IMR-90 (cell line): ENCODE measurements at regions not wholly inside any gene's neighbourhood (a gene's known extent, or its start where the extent isn't known, plus 50 kb on each side); places are given as distances from the start of the nearest gene placed in this dataset.

Experiments used
- ATAC-seq: fragments of 200-7000 bp; cut with Tn5 transposase; 2 replicates; pipeline ENCODE4 v1.9.1; 2020; ENCODE audit warnings: low read depth, mild to moderate bottlenecking, moderate library complexity
- BruUV-seq: library from RNA; stranded (reverse); fragments of 400-500 nt; replicated peaks from 2 replicates; lab custom pipeline; 2021; lab: Mats Ljungman, UMichigan
- CTCF ChIA-PET: fragments of 300-600 bp; formaldehyde crosslinking; extraction: SDS; loops from one replicate; lab custom pipeline; 2021; ENCODE audit warnings: antibody characterized with exemption; lab: Yijun Ruan, JAX
- POLR2A ChIA-PET: fragments of 300-600 bp; sonication (Branson Sonifier 250); formaldehyde crosslinking; loops from one replicate; lab custom pipeline; 2022; ENCODE audit warnings: antibody characterized with exemption; ENCODE audit not compliant: unreplicated experiment; lab: Charles Lee
- DNase-seq: peaks from one replicate; pipeline ENCODE4 v3.0.0; 2013
- H2AFZ ChIP-seq: replicated peaks from 2 replicates; pipeline ENCODE3; 2013; ENCODE audit warnings: low read length, mild to moderate bottlenecking; ENCODE audit not compliant: poor library complexity
- H2AK5ac ChIP-seq: 2 replicates; pipeline ENCODE4 v1.6.1; 2013; ENCODE audit warnings: low read depth, low read length, inconsistent platforms
- H2AK9ac ChIP-seq: replicated peaks from 2 replicates; pipeline ENCODE3; 2013; ENCODE audit warnings: mild to moderate bottlenecking, low read depth, low read length, moderate library complexity; ENCODE audit not compliant: poor library complexity
- H2BK120ac ChIP-seq: 2 replicates; pipeline ENCODE4 v1.6.1; 2013; ENCODE audit warnings: low read depth, low read length, inconsistent platforms
- H2BK15ac ChIP-seq: 3 replicates; pipeline ENCODE4 v1.6.1; 2013; ENCODE audit warnings: low read depth, low read length, inconsistent platforms
- H2BK20ac ChIP-seq: 2 replicates; pipeline ENCODE4 v1.6.1; 2013; ENCODE audit warnings: low read depth, mild to moderate bottlenecking, inconsistent platforms, low read length, moderate library complexity
- H2BK5ac ChIP-seq: 2 replicates; pipeline ENCODE4 v1.6.1; 2013; ENCODE audit warnings: mild to moderate bottlenecking, low read depth, low read length, inconsistent platforms; ENCODE audit not compliant: poor library complexity, severe bottlenecking
- H3K14ac ChIP-seq: replicated peaks from 2 replicates; pipeline ENCODE4 v1.6.1; 2013; ENCODE audit warnings: low read depth, low read length, inconsistent platforms
- H3K18ac ChIP-seq: 2 replicates; pipeline ENCODE4 v1.6.1; 2013; ENCODE audit warnings: low read depth, low read length, control low read depth
- H3K23ac ChIP-seq: 2 replicates; pipeline ENCODE4 v1.6.1; 2013; ENCODE audit warnings: low read depth, low read length, inconsistent platforms
- H3K27ac ChIP-seq: 2 replicates; pipeline ENCODE4 v1.5.1; 2013; ENCODE audit warnings: mild to moderate bottlenecking, control low read depth, low read length; ENCODE audit not compliant: insufficient read depth
- H3K27me3 ChIP-seq: 2 replicates; pipeline ENCODE4 v1.6.1; 2013; ENCODE audit warnings: low read length; ENCODE audit not compliant: control insufficient read depth, insufficient read depth
- H3K36me3 ChIP-seq: 2 replicates; pipeline ENCODE4 v1.6.1; 2013; ENCODE audit warnings: low read length, mixed read lengths; ENCODE audit not compliant: control insufficient read depth, insufficient read depth
- H3K4ac ChIP-seq: 2 replicates; pipeline ENCODE4 v1.6.1; 2013; ENCODE audit warnings: low read depth, low read length, inconsistent platforms
- H3K4me1 ChIP-seq: 2 replicates; pipeline ENCODE4 v1.6.1; 2013; ENCODE audit warnings: low read length, mixed read lengths; ENCODE audit not compliant: control insufficient read depth, insufficient read depth
- H3K4me2 ChIP-seq: 2 replicates; pipeline ENCODE4 v1.6.1; 2013; ENCODE audit warnings: low read depth, mild to moderate bottlenecking, control low read depth, low read length, moderate library complexity
- H3K4me3 ChIP-seq: 2 replicates; pipeline ENCODE4 v1.5.1; 2013; ENCODE audit warnings: low read depth, mild to moderate bottlenecking, control low read depth, low read length, moderate library complexity; ENCODE audit not compliant: insufficient read depth
- H3K56ac ChIP-seq: 2 replicates; pipeline ENCODE4 v1.6.1; 2013; ENCODE audit warnings: low read length, inconsistent platforms; ENCODE audit not compliant: insufficient read depth; ENCODE audit errors: extremely low read depth
- H3K79me1 ChIP-seq, 2 experiments: 2 replicates each; pipeline ENCODE4 v1.6.1; 2013; ENCODE audit warnings: low read length in 2 of 2, inconsistent platforms in 1 of 2, low read depth in 1 of 2
- H3K9ac ChIP-seq: 2 replicates; pipeline ENCODE4 v1.6.1; 2013; ENCODE audit warnings: low read depth, low read length, control low read depth
- H3K9me1 ChIP-seq: 2 replicates; pipeline ENCODE4 v1.6.1; 2013; ENCODE audit warnings: low read length, inconsistent platforms; ENCODE audit not compliant: insufficient read depth
- H3K9me3 ChIP-seq: 2 replicates; pipeline ENCODE4 v1.6.1; 2013; ENCODE audit warnings: low read length; ENCODE audit not compliant: control insufficient read depth, insufficient read depth
- H4K20me1 ChIP-seq: 2 replicates; pipeline ENCODE4 v1.6.1; 2013; ENCODE audit warnings: low read length, inconsistent platforms; ENCODE audit not compliant: insufficient read depth
- H4K5ac ChIP-seq: 2 replicates; pipeline ENCODE4 v1.6.1; 2013; ENCODE audit warnings: mild to moderate bottlenecking, low read depth, low read length, control low read depth
- H4K8ac ChIP-seq, 2 experiments: 2 replicates each; pipeline ENCODE4 v1.6.1; 2013; ENCODE audit warnings: low read depth in 2 of 2, low read length in 2 of 2, control low read depth in 1 of 2, inconsistent platforms in 1 of 2
- H4K91ac ChIP-seq: 2 replicates; pipeline ENCODE4 v1.6.1; 2013; ENCODE audit warnings: low read depth, low read length, inconsistent platforms; ENCODE audit not compliant: insufficient read depth
- BHLHE40 ChIP-seq: fragments of 150-350 bp; IDR thresholded peaks from 2 replicates; pipeline ENCODE4 v1.6.1; 2016; ENCODE audit warnings: mild to moderate bottlenecking, low read depth, low read length
- CEBPB ChIP-seq: IDR thresholded peaks from 2 replicates; pipeline ENCODE4 v1.6.1; 2012; ENCODE audit warnings: low read depth, low read length, improper control_type of control experiment
- CHD1 ChIP-seq: IDR thresholded peaks from 2 replicates; pipeline ENCODE4 v1.6.1; 2012; ENCODE audit warnings: low read depth, low read length, improper control_type of control experiment
- CTCF ChIP-seq: conservative IDR thresholded peaks from 2 replicates; pipeline ENCODE4 v1.5.1; 2012; ENCODE audit warnings: mild to moderate bottlenecking, low read depth, low read length, improper control_type of control experiment
- FOS ChIP-seq: fragments of 150-350 bp; IDR thresholded peaks from 2 replicates; pipeline ENCODE4 v1.6.1; 2016; ENCODE audit warnings: low read depth, low read length
- MAFK ChIP-seq: IDR thresholded peaks from 2 replicates; pipeline ENCODE4 v1.6.1; 2012; ENCODE audit warnings: low read depth, low read length, improper control_type of control experiment
- MAZ ChIP-seq: IDR thresholded peaks from 2 replicates; pipeline ENCODE4 v1.6.1; 2012; ENCODE audit warnings: low read depth, mild to moderate bottlenecking, low read length, improper control_type of control experiment, moderate library complexity, borderline replicate concordance
- MXI1 ChIP-seq: IDR thresholded peaks from 2 replicates; pipeline ENCODE4 v1.6.1; 2012; ENCODE audit warnings: low read depth, mild to moderate bottlenecking, low read length, moderate library complexity, borderline replicate concordance
- NFE2L2 ChIP-seq: fragments of 150-350 bp; IDR thresholded peaks from 2 replicates; pipeline ENCODE4 v1.6.1; 2016; ENCODE audit warnings: low read depth, mild to moderate bottlenecking, low read length
- POLR2A ChIP-seq: IDR thresholded peaks from 2 replicates; pipeline ENCODE4 v1.6.1; 2012; ENCODE audit warnings: mild to moderate bottlenecking, low read depth, low read length
- RAD21 ChIP-seq: IDR thresholded peaks from 2 replicates; pipeline ENCODE4 v1.6.1; 2012; ENCODE audit warnings: low read length, improper control_type of control experiment
- RCOR1 ChIP-seq: IDR thresholded peaks from 2 replicates; pipeline ENCODE4 v1.6.1; 2012; ENCODE audit warnings: mild to moderate bottlenecking, low read length, improper control_type of control experiment; ENCODE audit not compliant: insufficient replicate concordance
- RFX5 ChIP-seq: IDR thresholded peaks from 2 replicates; pipeline ENCODE4 v1.8.0; 2012; ENCODE audit warnings: low read depth, mild to moderate bottlenecking, low read length, moderate library complexity
- SMC3 ChIP-seq: fragments of 150-350 bp; IDR thresholded peaks from 2 replicates; pipeline ENCODE4 v1.6.1; 2016; ENCODE audit warnings: low read depth, mild to moderate bottlenecking, antibody characterized with exemption, low read length, moderate library complexity
- USF2 ChIP-seq: fragments of 150-350 bp; IDR thresholded peaks from 2 replicates; pipeline ENCODE4 v1.6.1; 2017; ENCODE audit warnings: mild to moderate bottlenecking, antibody characterized with exemption, low read length, low read depth
- WGBS, 2 experiments: methylation state at CpG; one replicate each; pipeline versions ENCODE4 v1.1.5 to v1.1.7; 2013; ENCODE audit warnings: missing lambda C conversion rate in 2 of 2; ENCODE audit not compliant: insufficient read length in 1 of 2; ENCODE audit errors: extremely low coverage in 2 of 2; 5-methylcytosine and 5-hydroxymethylcytosine counted together
- dilution Hi-C: fragments of 300-500 bp; cut with HindIII; formaldehyde crosslinking; loops from one replicate; pipeline ENCODE4 v1.14.3; 2018; ENCODE audit warnings: low sequenced_read_pairs; ENCODE audit not compliant: unreplicated experiment
- in situ Hi-C: fragments of 300-500 bp; cut with MboI; formaldehyde crosslinking; loops from 3 replicates; pipeline ENCODE4 v1.14.3; 2019; ENCODE audit warnings: low sequenced_read_pairs, inconsistent platforms, mixed read lengths
- intact Hi-C: fragments of 100-400 bp; cut with micrococcal nuclease; formaldehyde crosslinking; loops from 2 replicates; pipeline ENCODE4 v1.10.0; 2022
- TF ChIP-seq, protein P1 (sequence below): fragments of 150-350 bp; IDR thresholded peaks from 2 replicates; pipeline ENCODE4 v1.6.1; 2016; ENCODE audit warnings: low read depth, mild to moderate bottlenecking, low read length, moderate library complexity, borderline replicate concordance

DNA sequence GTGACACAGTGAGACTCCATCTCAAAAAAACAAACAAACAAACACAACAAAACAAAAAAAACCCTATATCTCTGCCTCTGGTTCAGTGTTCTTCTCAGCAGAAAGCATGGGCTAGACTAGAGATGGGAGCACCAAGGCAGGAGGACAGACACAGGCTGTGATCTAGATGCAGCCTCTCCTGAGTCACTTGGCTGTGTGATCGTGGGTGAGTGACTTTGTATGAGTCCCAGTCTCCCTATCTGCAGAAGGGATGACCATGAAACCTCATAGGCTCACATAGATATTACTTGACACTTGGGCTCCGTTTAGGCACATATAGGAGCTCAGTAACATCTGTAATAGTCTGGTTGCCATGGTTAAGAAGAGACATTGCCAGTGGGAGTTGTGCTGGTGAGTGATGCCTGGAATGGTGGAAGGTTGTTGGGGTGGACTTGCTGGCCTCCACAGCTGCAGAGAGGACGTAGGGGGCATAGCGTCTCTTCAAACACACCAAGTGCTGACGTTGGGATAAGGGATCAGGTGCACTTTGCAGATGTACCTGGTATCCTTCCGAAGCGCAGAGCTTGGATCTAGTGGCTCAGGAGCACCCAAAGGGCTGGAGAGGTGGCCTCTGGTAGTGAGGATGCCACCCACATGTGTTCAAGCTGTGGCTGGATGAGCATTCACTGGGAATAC is 318.9 kb upstream of the HS6ST1 start:
- Histone ChIP-seq H3K4ac (no peak overlapping the region), H2BK5ac (no peak overlapping the region), H3K23ac (0 out of 2 replicates have a peak overlapping the region, but pooled peaks have one; percentile 33), H4K91ac (no peak overlapping the region), H3K14ac (no peak overlapping the region), H3K4me3 (no peak overlapping the region), H2BK120ac (no peak overlapping the region), H3K4me1 (no peaks in the 10 kb centered on the region; the same call in 1 of the 2 replicates), H3K27ac (no peak overlapping the region), H4K20me1 (no peaks in the 10 kb centered on the region), H3K27me3 (0 out of 2 replicates have a peak, but pooled peaks cover 2% of the 10 kb centered on the region), H3K56ac (no peak overlapping the region), H3K9me3 (no peaks in the 10 kb centered on the region), H2BK20ac (no peak overlapping the region), H3K36me3 (no peaks in the 10 kb centered on the region), H2AK5ac (no peak overlapping the region), H3K18ac (no peak overlapping the region), H3K4me2 (no peak overlapping the region), H2AK9ac (no peak overlapping the region), H4K8ac (no peak overlapping the region), H3K9ac (no peak overlapping the region), H3K9me1 (no peaks in the 10 kb centered on the region), H2BK15ac (no peak overlapping the region), H3K79me1 (no peaks in the 10 kb centered on the region), H2AFZ (no peak overlapping the region), H4K5ac (no peak overlapping the region)
- BruUV-seq = no TSS peak
- intact Hi-C loops (no loop called here), dilution Hi-C loops (no loop called here), in situ Hi-C loops (no loop called here)
- ATAC-seq = no peak
- TF ChIP-seq RAD21 (no peak), CHD1 (no peak), CEBPB (no peak), POLR2A (no peak), NFE2L2 (no peak), CTCF (no peak), MAZ (no peak), RCOR1 (no peak), FOS (no peak), MAFK (no peak), RFX5 (no peak), SMC3 (no peak), BHLHE40 (no peak), USF2 (no peak), MXI1 (no peak)
- TF ChIP-seq, protein P1, sequence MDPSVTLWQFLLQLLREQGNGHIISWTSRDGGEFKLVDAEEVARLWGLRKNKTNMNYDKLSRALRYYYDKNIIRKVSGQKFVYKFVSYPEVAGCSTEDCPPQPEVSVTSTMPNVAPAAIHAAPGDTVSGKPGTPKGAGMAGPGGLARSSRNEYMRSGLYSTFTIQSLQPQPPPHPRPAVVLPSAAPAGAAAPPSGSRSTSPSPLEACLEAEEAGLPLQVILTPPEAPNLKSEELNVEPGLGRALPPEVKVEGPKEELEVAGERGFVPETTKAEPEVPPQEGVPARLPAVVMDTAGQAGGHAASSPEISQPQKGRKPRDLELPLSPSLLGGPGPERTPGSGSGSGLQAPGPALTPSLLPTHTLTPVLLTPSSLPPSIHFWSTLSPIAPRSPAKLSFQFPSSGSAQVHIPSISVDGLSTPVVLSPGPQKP = no peak
- no peak for DNase-seq
- CTCF ChIA-PET = interaction anchor here (0.6 kb wide), 1 partner anchor 284 kb away, joined by 3 read pairs; no protein-coding TSS in a partner anchor
- no CpG with 5 or more reads among the region's 7 CpGs for WGBS, 2 experiments
- POLR2A ChIA-PET = interaction anchor here (1.1 kb wide), 1 partner anchor 22 kb away, joined by 5 read pairs; no protein-coding TSS in a partner anchor
